Uterus (tissue), 2 donors: ENCODE measurements at regions not wholly inside any gene's neighbourhood (a gene's known extent, or its start where the extent isn't known, plus 50 kb on each side); places are given as distances from the start of the nearest gene placed in this dataset.

Source experiments
- CTCF ChIP-seq, 4 experiments: fragments of 200-600 bp in 2 of 4; fragments of 450-650 bp in 2 of 4; sonication (generic) in 2 of 4; IDR thresholded peaks; one replicate each; pipeline ENCODE4 v1.5.1; 2016 to 2019; ENCODE audit warnings: antibody characterized with exemption in 4 of 4, mild to moderate bottlenecking in 2 of 4, moderate library complexity in 1 of 4
- POLR2A ChIP-seq, 2 donors: fragments of 450-650 bp; IDR thresholded peaks; one replicate each; pipeline ENCODE4 v1.6.1; 2016; ENCODE audit warnings: antibody characterized with exemption in 2 of 2, mild to moderate bottlenecking in 1 of 2, moderate library complexity in 1 of 2

- TF ChIP-seq POLR2A (IDR thresholded peaks at IDR 0.05) = no peak
- no peak for TF ChIP-seq CTCF (IDR thresholded peaks at IDR 0.05)
Measured at GRCh38 chr3:150074697-150075416, 104.2 kb upstream of the PFN2 start.
